BLaER1 treated with 17β-estradiol and CSF1 and Interleukin-3, amounts not matched to agents 10 nM and 100 nM (cell line): ENCODE measurements at regions not wholly inside any gene's neighbourhood (a gene's known extent, or its start where the extent isn't known, plus 50 kb on each side); places are given as distances from the start of the nearest gene placed in this dataset.

Source experiments
- H3K27ac ChIP-seq, 11 experiments: shearing (Covaris generic); formaldehyde crosslinking; 2 replicates each; pipeline ENCODE4 v1.8.1; 2022
- H3K27me3 ChIP-seq, 11 experiments: shearing (Covaris generic); formaldehyde crosslinking; 2 replicates each; pipeline ENCODE4 v1.8.1; 2022
- H3K36me3 ChIP-seq, 11 experiments: shearing (Covaris generic); formaldehyde crosslinking; 2 replicates each; pipeline ENCODE4 v1.8.1; 2022
- H3K4me1 ChIP-seq, 10 experiments: shearing (Covaris generic); formaldehyde crosslinking; 2 replicates each; pipeline ENCODE4 v1.8.1; 2022
- H3K4me2 ChIP-seq, 11 experiments: shearing (Covaris generic); formaldehyde crosslinking; 2 replicates each; pipeline ENCODE4 v1.8.1; 2022
- H3K4me3 ChIP-seq, 10 experiments: shearing (Covaris generic); formaldehyde crosslinking; 2 replicates each; pipeline ENCODE4 v1.8.1; 2022
- H3K9ac ChIP-seq, 11 experiments: shearing (Covaris generic); formaldehyde crosslinking; 2 replicates each; pipeline ENCODE4 v1.8.1; 2022
- H3K9me3 ChIP-seq, 11 experiments: shearing (Covaris generic); formaldehyde crosslinking; replicated peaks in 1 of 11; 2 replicates each; pipeline ENCODE4 v1.8.1; 2022
- H4K20me1 ChIP-seq, 11 experiments: shearing (Covaris generic); formaldehyde crosslinking; 2 replicates each; pipeline ENCODE4 v1.8.1; 2022
- Cebpa-rat ChIP-seq, 11 experiments: shearing (Covaris generic); IDR thresholded peaks; 2 replicates each; pipeline ENCODE4 v1.8.1; 2022

GRCh38 chr2:38160516-38160915 lies 84.6 kb upstream of the CYP1B1 start:
- H3K27me3 ChIP-seq, result no peaks in the 10 kb centered on the region
- no peaks in the 10 kb centered on the region for H3K9me3 ChIP-seq
- H3K4me3 ChIP-seq, result no peak overlapping the region
- TF ChIP-seq Cebpa-rat (IDR thresholded peaks at IDR 0.05), result no peak
- no peaks in the 10 kb centered on the region for H3K36me3 ChIP-seq
- 0 out of 20 replicates have a peak, but pooled peaks cover 0 to 3% (median 0%) of the 10 kb centered on the region in 10 experiments for H3K4me1 ChIP-seq
- H3K27ac ChIP-seq, result no peak overlapping the region
- no peak overlapping the region for H3K4me2 ChIP-seq
- H3K9ac ChIP-seq, result no peak overlapping the region
- no peaks in the 10 kb centered on the region for H4K20me1 ChIP-seq

GRCh38 chr2:38159597-38159996 lies 83.6 kb upstream of the CYP1B1 start:
- no peaks in the 10 kb centered on the region for H3K27me3 ChIP-seq
- H3K4me2 ChIP-seq, result no peak overlapping the region
- no peaks in the 10 kb centered on the region for H3K9me3 ChIP-seq
- H3K27ac ChIP-seq, result no peak overlapping the region
- H3K36me3 ChIP-seq, result no peaks in the 10 kb centered on the region
- H4K20me1 ChIP-seq, result no peaks in the 10 kb centered on the region
- H3K4me3 ChIP-seq, result no peak overlapping the region
- TF ChIP-seq Cebpa-rat (IDR thresholded peaks at IDR 0.05), result no peak
- H3K4me1 ChIP-seq, result 0 out of 20 replicates have a peak, but pooled peaks cover 0 to 3% (median 0%) of the 10 kb centered on the region in 10 experiments
- H3K9ac ChIP-seq, result no peak overlapping the region

GRCh38 chr2:38159191-38159590 lies 83.2 kb upstream of the CYP1B1 start:
- no peaks in the 10 kb centered on the region for H3K9me3 ChIP-seq
- no peak for TF ChIP-seq Cebpa-rat (IDR thresholded peaks at IDR 0.05)

GRCh38 chr2:38158378-38159118 lies 82.6 kb upstream of the CYP1B1 start:
- Histone ChIP-seq H3K4me1 (0 out of 20 replicates have a peak, but pooled peaks cover 0 to 3% (median 0%) of the 10 kb centered on the region in 10 experiments), H3K27me3 (no peaks in the 10 kb centered on the region), H3K9ac (no peak overlapping the region), H3K27ac (no peak overlapping the region), H3K36me3 (no peaks in the 10 kb centered on the region), H3K4me2 (no peak overlapping the region), H3K4me3 (no peak overlapping the region), H3K9me3 (no peaks in the 10 kb centered on the region), H4K20me1 (no peaks in the 10 kb centered on the region)
- no peak for TF ChIP-seq Cebpa-rat (IDR thresholded peaks at IDR 0.05)

More at GRCh38 chr2:38159191-38159590, 83.2 kb upstream of the CYP1B1 start:
- Histone ChIP-seq H4K20me1 (no peaks in the 10 kb centered on the region), H3K27ac (no peak overlapping the region), H3K4me2 (no peak overlapping the region), H3K4me3 (no peak overlapping the region), H3K36me3 (no peaks in the 10 kb centered on the region), H3K4me1 (0 out of 20 replicates have a peak, but pooled peaks cover 0 to 3% (median 0%) of the 10 kb centered on the region in 10 experiments), H3K27me3 (no peaks in the 10 kb centered on the region), H3K9ac (no peak overlapping the region)

GRCh38 chr2:38156436-38156835 lies 80.5 kb upstream of the CYP1B1 start:
- H3K4me3 ChIP-seq, result no peak overlapping the region
- no peak overlapping the region for H3K4me2 ChIP-seq
- no peak overlapping the region for H3K9ac ChIP-seq
- no peak overlapping the region for H3K27ac ChIP-seq
- no peaks in the 10 kb centered on the region for H3K36me3 ChIP-seq
- H4K20me1 ChIP-seq, result no peaks in the 10 kb centered on the region
- no peaks in the 10 kb centered on the region for H3K27me3 ChIP-seq
- TF ChIP-seq Cebpa-rat (IDR thresholded peaks at IDR 0.05), result no peak
- H3K4me1 ChIP-seq, result peaks cover 0 to 14% (median 0%) of the 10 kb centered on the region in 10 experiments; a peak in 1 of 20 replicates
- H3K9me3 ChIP-seq, result no peaks in the 10 kb centered on the region

- H3K27me3 ChIP-seq, result no peaks in the 10 kb centered on the region
- no peaks in the 10 kb centered on the region for H4K20me1 ChIP-seq
- peaks cover 0 to 14% (median 0%) of the 10 kb centered on the region in 10 experiments; a peak in 1 of 20 replicates for H3K4me1 ChIP-seq
- H3K9ac ChIP-seq, result no peak overlapping the region
- no peak overlapping the region for H3K4me2 ChIP-seq
- no peaks in the 10 kb centered on the region for H3K36me3 ChIP-seq
- no peaks in the 10 kb centered on the region for H3K9me3 ChIP-seq
- no peak overlapping the region for H3K4me3 ChIP-seq
- TF ChIP-seq Cebpa-rat (IDR thresholded peaks at IDR 0.05), result no peak
- no peak overlapping the region for H3K27ac ChIP-seq
Observed at GRCh38 chr2:38155015-38155414, 79.1 kb upstream of the CYP1B1 start.

- no peak for TF ChIP-seq Cebpa-rat (IDR thresholded peaks at IDR 0.05)
- no peak overlapping the region for H3K27ac ChIP-seq
- H3K4me1 ChIP-seq, result peaks cover 0 to 14% (median 0%) of the 10 kb centered on the region in 10 experiments; a peak in 1 of 20 replicates
- no peaks in the 10 kb centered on the region for H3K27me3 ChIP-seq
- H3K4me2 ChIP-seq, result peak overlapping the region in 1 of 11 experiments; percentile 16; a peak in 1 of 22 replicates
- no peaks in the 10 kb centered on the region for H3K9me3 ChIP-seq
- no peak overlapping the region for H3K9ac ChIP-seq
- H4K20me1 ChIP-seq, result no peaks in the 10 kb centered on the region
- no peak overlapping the region for H3K4me3 ChIP-seq
- no peaks in the 10 kb centered on the region for H3K36me3 ChIP-seq
Observed at GRCh38 chr2:38154395-38154794, 78.4 kb upstream of the CYP1B1 start.

- no peak overlapping the region for H3K27ac ChIP-seq
- no peak overlapping the region for H3K4me2 ChIP-seq
- peaks cover 0 to 17% (median 0%) of the 10 kb centered on the region in 10 experiments; a peak in 1 of 20 replicates for H3K4me1 ChIP-seq
- H3K9ac ChIP-seq, result no peak overlapping the region
- no peaks in the 10 kb centered on the region for H3K36me3 ChIP-seq
- no peaks in the 10 kb centered on the region for H3K27me3 ChIP-seq
- no peaks in the 10 kb centered on the region for H3K9me3 ChIP-seq
- H3K4me3 ChIP-seq, result no peak overlapping the region
- H4K20me1 ChIP-seq, result no peaks in the 10 kb centered on the region
- no peak for TF ChIP-seq Cebpa-rat (IDR thresholded peaks at IDR 0.05)
Observed at GRCh38 chr2:38153476-38154135, 77.7 kb upstream of the CYP1B1 start.

- Histone ChIP-seq H3K4me3 (no peak overlapping the region), H3K4me1 (peaks cover 0 to 23% (median 0%) of the 10 kb centered on the region in 10 experiments; a peak in 1 of 20 replicates), H3K4me2 (no peak overlapping the region), H4K20me1 (no peaks in the 10 kb centered on the region), H3K9ac (no peak overlapping the region), H3K9me3 (peaks cover 0 to 2% (median 0%) of the 10 kb centered on the region in 11 experiments; a peak in 1 of 22 replicates), H3K27ac (no peak overlapping the region), H3K27me3 (no peaks in the 10 kb centered on the region), H3K36me3 (no peaks in the 10 kb centered on the region)
- no peak for TF ChIP-seq Cebpa-rat (IDR thresholded peaks at IDR 0.05)
Observed at GRCh38 chr2:38152913-38153312, 77.0 kb upstream of the CYP1B1 start.
